HG02970 (cell line): ENCODE measurements at regions not wholly inside any gene's neighbourhood (a gene's known extent, or its start where the extent isn't known, plus 50 kb on each side); places are given as distances from the start of the nearest gene placed in this dataset.
"Not testable (repeated sequence)": the region's sequence is repeated elsewhere in the genome, so short reads cannot be mapped to it uniquely, and the experiment has no call there.

Experiments
- ATAC-seq: cut with Tn5 transposase; IDR thresholded peaks from one replicate; pipeline ENCODE4 v1.9.1; 2021; ENCODE audit warnings: mild to moderate bottlenecking, moderate library complexity, moderate number of reproducible peaks; ENCODE audit not compliant: unreplicated experiment, low FRiP score

GRCh38 chr13:75180805-75181455 lies 301.0 kb downstream of the TBC1D4 start:
- no peak for ATAC-seq

- no peak for ATAC-seq
Observed at GRCh38 chr13:75178436-75178835, 303.5 kb downstream of the TBC1D4 start.

GRCh38 chr13:75175575-75175974 lies 306.4 kb downstream of the TBC1D4 start:
- no peak for ATAC-seq

GRCh38 chr13:75175097-75175496 lies 306.9 kb downstream of the TBC1D4 start:
- not testable (repeated sequence) for ATAC-seq

GRCh38 chr13:75174481-75174880 lies 307.5 kb downstream of the TBC1D4 start:
- ATAC-seq, result no peak

- no peak for ATAC-seq
Observed at GRCh38 chr13:75173457-75174356, 308.3 kb downstream of the TBC1D4 start.

- no peak for ATAC-seq
Observed at GRCh38 chr13:75170311-75170710, 311.7 kb downstream of the TBC1D4 start.

- ATAC-seq, result no peak
Observed at GRCh38 chr13:75165543-75166230, 316.3 kb downstream of the TBC1D4 start.

- no peak for ATAC-seq
Observed at GRCh38 chr13:75161804-75162203, 320.2 kb downstream of the TBC1D4 start.

GRCh38 chr13:75160984-75161383 lies 321.0 kb downstream of the TBC1D4 start:
- no peak for ATAC-seq

GRCh38 chr13:75154331-75154730 lies 327.6 kb downstream of the TBC1D4 start:
- ATAC-seq, result no peak

- ATAC-seq, result no peak
Observed at GRCh38 chr13:75153834-75154233, 328.1 kb downstream of the TBC1D4 start.

- ATAC-seq, result no peak
Observed at GRCh38 chr13:75153386-75153785, 328.6 kb downstream of the TBC1D4 start.

GRCh38 chr13:75151081-75151643 lies 330.8 kb downstream of the TBC1D4 start:
- no peak for ATAC-seq

GRCh38 chr13:75149776-75150175 lies 332.2 kb downstream of the TBC1D4 start:
- no peak for ATAC-seq

- no peak for ATAC-seq
Observed at GRCh38 chr13:75147946-75148345, 334.0 kb downstream of the TBC1D4 start.

GRCh38 chr13:75146436-75146835 lies 335.5 kb downstream of the TBC1D4 start:
- ATAC-seq, result no peak

- ATAC-seq, result no peak
Observed at GRCh38 chr13:75145927-75146326, 336.0 kb downstream of the TBC1D4 start.

GRCh38 chr13:75139291-75139690 lies 342.7 kb downstream of the TBC1D4 start:
- ATAC-seq, result no peak

GRCh38 chr13:75137911-75138571 lies 343.9 kb downstream of the TBC1D4 start:
- no peak for ATAC-seq
